Trophoblast cell (in vitro differentiated cells and primary cell): ENCODE measurements at regions not wholly inside any gene's neighbourhood (a gene's known extent, or its start where the extent isn't known, plus 50 kb on each side); places are given as distances from the start of the nearest gene placed in this dataset.
"Not testable (repeated sequence)": the region's sequence is repeated elsewhere in the genome, so short reads cannot be mapped to it uniquely, and the experiment has no call there.

Experiments used
- DNase-seq, 2 donors: peaks; one replicate each; pipeline ENCODE4 v3.0.0-alpha.2; 2016
- H2AFZ ChIP-seq: 2 replicates; pipeline ENCODE4 v1.6.1; 2013; ENCODE audit warnings: low read length, moderate library complexity, mild to moderate bottlenecking; ENCODE audit not compliant: insufficient read depth, poor library complexity
- H2AK5ac ChIP-seq: 2 replicates; pipeline ENCODE4 v1.6.1; 2013; ENCODE audit warnings: mild to moderate bottlenecking, low read length
- H2BK120ac ChIP-seq: 2 replicates; pipeline ENCODE4 v1.6.1; 2013; ENCODE audit warnings: low read length, mild to moderate bottlenecking, moderate library complexity; ENCODE audit not compliant: insufficient read depth, poor library complexity
- H2BK12ac ChIP-seq: 2 replicates; pipeline ENCODE4 v1.6.1; 2013; ENCODE audit warnings: mild to moderate bottlenecking, low read length, moderate library complexity
- H2BK5ac ChIP-seq: 2 replicates; pipeline ENCODE4 v1.6.1; 2013; ENCODE audit warnings: low read length, low read depth, moderate library complexity, mild to moderate bottlenecking; ENCODE audit not compliant: poor library complexity
- H3K14ac ChIP-seq: 2 replicates; pipeline ENCODE4 v1.6.1; 2013; ENCODE audit warnings: mild to moderate bottlenecking, low read length
- H3K18ac ChIP-seq: 2 replicates; pipeline ENCODE4 v1.6.1; 2013; ENCODE audit warnings: mild to moderate bottlenecking, low read length
- H3K23ac ChIP-seq: 2 replicates; pipeline ENCODE4 v1.6.1; 2013; ENCODE audit warnings: low read length
- H3K27ac ChIP-seq: 2 replicates; pipeline ENCODE4 v1.5.1; 2013; ENCODE audit warnings: low read depth, mild to moderate bottlenecking, inconsistent platforms, low read length, moderate library complexity
- H3K27me3 ChIP-seq: 2 replicates; pipeline ENCODE4 v1.6.1; 2013; ENCODE audit warnings: inconsistent platforms, mild to moderate bottlenecking, low read length, moderate library complexity; ENCODE audit not compliant: insufficient read depth
- H3K36me3 ChIP-seq, 2 experiments: 1 replicate in 1 of 2; 2 replicates in 1 of 2; pipeline ENCODE4 v1.6.1; 2013; ENCODE audit warnings: low read length in 2 of 2, mild to moderate bottlenecking in 2 of 2, moderate library complexity in 1 of 2; ENCODE audit not compliant: insufficient read depth in 2 of 2, control insufficient read depth in 1 of 2
- H3K4ac ChIP-seq: 2 replicates; pipeline ENCODE4 v1.6.1; 2013; ENCODE audit warnings: low read depth, mild to moderate bottlenecking, low read length, moderate library complexity
- H3K4me1 ChIP-seq, 2 experiments: 1 replicate in 1 of 2; 2 replicates in 1 of 2; pipeline ENCODE4 v1.6.1; 2013; ENCODE audit warnings: low read length in 2 of 2, mild to moderate bottlenecking in 2 of 2, moderate library complexity in 1 of 2; ENCODE audit not compliant: insufficient read depth in 2 of 2, control insufficient read depth in 1 of 2
- H3K4me2 ChIP-seq: 2 replicates; pipeline ENCODE4 v1.6.1; 2013; ENCODE audit warnings: inconsistent platforms, mild to moderate bottlenecking, low read length, moderate library complexity
- H3K4me3 ChIP-seq: 2 replicates; pipeline ENCODE4 v1.5.1; 2013; ENCODE audit warnings: mild to moderate bottlenecking, low read depth, low read length, inconsistent platforms
- H3K79me1 ChIP-seq: one replicate; pipeline ENCODE4 v1.6.1; 2013; ENCODE audit warnings: low read length
- H3K79me2 ChIP-seq: 2 replicates; pipeline ENCODE4 v1.6.1; 2013; ENCODE audit warnings: low read length, mild to moderate bottlenecking; ENCODE audit not compliant: control insufficient read depth, insufficient read depth, poor library complexity
- H3K9ac ChIP-seq: 2 replicates; pipeline ENCODE4 v1.6.1; 2013; ENCODE audit warnings: mild to moderate bottlenecking, low read length
- H3K9me3 ChIP-seq: 2 replicates; pipeline ENCODE4 v1.6.1; 2013; ENCODE audit warnings: low read depth, mild to moderate bottlenecking, control low read depth, inconsistent platforms, low read length; ENCODE audit not compliant: insufficient read depth
- H4K12ac ChIP-seq: 2 replicates; pipeline ENCODE4 v1.6.1; 2013; ENCODE audit warnings: low read depth, mild to moderate bottlenecking, low read length, moderate library complexity
- H4K8ac ChIP-seq: 2 replicates; pipeline ENCODE4 v1.6.1; 2013; ENCODE audit warnings: low read depth, mild to moderate bottlenecking, low read length, moderate library complexity
- H4K91ac ChIP-seq: one replicate; pipeline ENCODE4 v1.6.1; 2013; ENCODE audit warnings: low read depth, mild to moderate bottlenecking, low read length, moderate library complexity
- WGBS: extraction: QIAGEN DNeasy Blood & Tissue Kit; methylation state at CpG from one replicate; pipeline ENCODE4 v1.1.7; 2013; ENCODE audit warnings: missing lambda C conversion rate; ENCODE audit not compliant: insufficient read length, insufficient coverage; ENCODE audit errors: extremely low coverage; 5-methylcytosine and 5-hydroxymethylcytosine counted together

DNA sequence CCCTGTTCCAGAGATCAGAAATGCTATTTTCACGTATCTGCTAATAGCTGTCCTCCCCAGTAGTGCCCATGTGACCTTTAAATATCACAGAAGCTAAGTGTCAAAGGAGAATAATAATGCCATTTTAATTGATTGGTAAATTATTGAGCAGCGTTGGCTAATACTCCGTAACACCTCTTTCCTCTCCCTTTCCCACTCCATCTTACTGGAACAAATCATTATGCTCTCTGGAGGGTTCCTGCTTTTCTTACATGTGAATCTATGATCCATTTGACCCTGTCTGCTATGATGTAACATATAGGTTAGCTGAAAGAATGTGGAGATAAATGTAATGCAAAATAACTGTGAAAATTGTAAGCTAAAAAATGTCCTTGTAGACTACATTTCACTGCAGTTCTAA is 383.6 kb upstream of the GYPC start:
- Histone ChIP-seq H3K27me3 (no peaks in the 10 kb centered on the region), H2BK120ac (no peak overlapping the region), H3K4me2 (no peak overlapping the region), H4K91ac (no peak overlapping the region), H3K4me3 (no peak overlapping the region), H3K9ac (no peak overlapping the region), H3K4me1 (no peaks in the 10 kb centered on the region), H2BK5ac (no peak overlapping the region), H2BK12ac (no peak overlapping the region), H3K9me3 (no peaks in the 10 kb centered on the region), H2AK5ac (no peak overlapping the region), H3K79me2 (no peaks in the 10 kb centered on the region), H3K36me3 (no peaks in the 10 kb centered on the region), H4K8ac (no peak overlapping the region), H3K23ac (no peak overlapping the region), H3K18ac (no peak overlapping the region), H3K14ac (no peak overlapping the region), H2AFZ (no peak overlapping the region), H3K79me1 (no peaks in the 10 kb centered on the region), H3K27ac (no peak overlapping the region), H4K12ac (no peak overlapping the region), H3K4ac (no peak overlapping the region)
- WGBS, result no CpG with 5 or more reads among the region's 3 CpGs
- DNase-seq, result no peak

DNA sequence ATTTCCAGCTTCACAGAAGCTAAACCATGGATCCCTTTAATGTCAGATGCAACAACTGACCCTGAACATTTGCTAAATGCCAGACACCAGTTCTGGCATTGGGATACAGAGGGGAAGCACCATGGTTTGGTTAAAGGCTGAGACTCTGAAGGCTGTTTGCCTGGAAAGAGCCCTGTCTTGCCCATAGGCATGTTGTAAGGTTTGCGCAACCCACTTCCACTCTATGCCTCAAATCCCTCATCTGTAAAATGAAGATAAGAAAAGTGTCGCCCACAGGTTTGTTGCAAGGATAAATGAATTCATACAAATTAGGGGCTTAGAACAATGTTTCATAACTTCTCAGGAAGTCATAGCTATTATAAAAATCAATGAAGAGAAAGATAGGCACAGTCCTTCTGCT is 380.9 kb upstream of the GYPC start:
- Histone ChIP-seq H3K79me1 (no peaks in the 10 kb centered on the region), H3K9me3 (no peaks in the 10 kb centered on the region), H3K4me1 (no peaks in the 10 kb centered on the region), H3K4me3 (no peak overlapping the region), H3K14ac (no peak overlapping the region), H3K36me3 (no peaks in the 10 kb centered on the region), H4K12ac (no peak overlapping the region), H3K79me2 (no peaks in the 10 kb centered on the region), H2AFZ (no peak overlapping the region), H3K9ac (no peak overlapping the region), H3K23ac (no peak overlapping the region), H3K18ac (no peak overlapping the region), H3K4me2 (no peak overlapping the region), H2AK5ac (no peak overlapping the region), H2BK120ac (no peak overlapping the region), H3K27ac (no peak overlapping the region), H3K4ac (no peak overlapping the region), H4K91ac (no peak overlapping the region), H3K27me3 (no peaks in the 10 kb centered on the region), H2BK12ac (no peak overlapping the region), H2BK5ac (no peak overlapping the region), H4K8ac (no peak overlapping the region)
- no CpG with 5 or more reads among the region's 2 CpGs for WGBS
- no peak for DNase-seq

DNA sequence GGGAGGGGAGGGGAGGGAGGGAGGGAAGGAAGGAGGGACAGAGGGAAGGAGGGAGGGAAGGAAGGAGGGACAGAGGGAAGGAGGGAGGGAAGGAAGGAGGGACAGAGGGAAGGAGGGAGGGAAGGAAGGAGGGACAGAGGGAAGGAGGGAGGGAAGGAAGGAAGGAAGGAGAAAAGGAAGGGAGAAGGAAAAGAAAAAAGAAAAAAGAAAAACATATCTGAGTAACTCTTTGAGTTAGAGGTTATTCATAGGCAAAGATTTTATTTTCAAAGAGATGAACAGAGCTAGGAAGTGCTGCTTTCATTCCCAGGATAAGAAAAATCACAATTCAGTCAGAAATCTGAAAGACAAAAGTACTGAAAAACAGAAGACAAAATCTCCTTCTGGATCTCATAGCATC is 379.7 kb upstream of the GYPC start:
- not testable (repeated sequence) for H3K14ac ChIP-seq, H3K36me3 ChIP-seq, H3K9me3 ChIP-seq, H3K27ac ChIP-seq, H3K23ac ChIP-seq, H2BK12ac ChIP-seq, H3K4me3 ChIP-seq, H3K79me2 ChIP-seq, DNase-seq, H2BK120ac ChIP-seq, H3K4me1 ChIP-seq, H4K12ac ChIP-seq, H4K91ac ChIP-seq, H3K18ac ChIP-seq, H2AK5ac ChIP-seq, H3K9ac ChIP-seq, H4K8ac ChIP-seq, H3K4ac ChIP-seq, H2BK5ac ChIP-seq, H2AFZ ChIP-seq, H3K27me3 ChIP-seq, H3K79me1 ChIP-seq, H3K4me2 ChIP-seq

DNA sequence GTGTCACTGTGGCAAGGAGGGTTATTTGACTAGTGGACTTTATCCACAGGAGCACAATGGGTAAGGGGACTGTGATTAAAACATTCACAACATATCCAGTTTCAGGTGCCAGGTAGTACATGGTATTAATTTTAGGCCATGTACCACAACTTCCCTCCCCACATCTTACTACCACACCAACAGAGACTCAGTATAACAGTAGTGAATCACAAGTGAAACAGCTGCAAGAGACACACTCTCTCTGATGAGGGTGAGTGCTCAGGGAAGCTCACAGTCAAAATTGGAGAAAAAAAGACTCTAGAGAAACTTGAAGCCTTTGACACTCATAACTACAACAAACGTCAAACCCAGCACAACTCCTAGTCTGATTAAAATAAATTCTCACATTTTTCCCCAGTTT is 367.6 kb upstream of the GYPC start:
- Histone ChIP-seq H3K4me3 (no peak overlapping the region), H2AFZ (no peak overlapping the region), H2BK120ac (no peak overlapping the region), H3K4me2 (no peak overlapping the region), H3K4ac (no peak overlapping the region), H4K12ac (no peak overlapping the region), H3K9ac (no peak overlapping the region), H3K23ac (no peak overlapping the region), H3K14ac (no peak overlapping the region), H2BK12ac (no peak overlapping the region), H4K8ac (no peak overlapping the region), H4K91ac (no peak overlapping the region), H3K27me3 (no peaks in the 10 kb centered on the region), H3K79me1 (no peaks in the 10 kb centered on the region), H3K4me1 (no peaks in the 10 kb centered on the region), H3K36me3 (no peaks in the 10 kb centered on the region), H2BK5ac (no peak overlapping the region), H2AK5ac (no peak overlapping the region), H3K79me2 (no peaks in the 10 kb centered on the region), H3K27ac (no peak overlapping the region), H3K18ac (no peak overlapping the region), H3K9me3 (no peaks in the 10 kb centered on the region)
- WGBS, result no CpG with 5 or more reads among the region's 1 CpG
- DNase-seq, result no peak

DNA sequence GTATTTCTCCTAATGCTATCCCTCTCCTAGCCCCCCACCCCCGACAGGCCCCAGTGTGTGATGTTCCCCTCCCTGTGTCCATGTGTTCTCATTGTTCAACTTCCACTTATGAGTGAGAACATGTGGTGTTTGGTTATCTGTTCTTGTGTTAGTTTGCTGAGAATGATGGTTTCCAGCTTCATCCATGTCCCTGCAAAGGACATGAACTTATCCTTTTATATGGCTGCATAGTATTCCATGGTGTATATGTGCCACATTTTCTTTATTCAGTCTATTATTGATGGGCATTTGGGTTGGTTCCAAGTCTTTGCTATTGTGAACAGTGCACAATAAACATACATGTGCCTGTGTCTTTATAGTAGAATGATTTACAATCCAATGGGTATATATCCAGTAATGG is 362.0 kb upstream of the GYPC start:
- not testable (repeated sequence) for H3K18ac ChIP-seq, DNase-seq, H3K4ac ChIP-seq, H2BK120ac ChIP-seq, H3K4me3 ChIP-seq, H3K79me2 ChIP-seq, H2AFZ ChIP-seq, H3K36me3 ChIP-seq, H4K8ac ChIP-seq, H2AK5ac ChIP-seq, H3K23ac ChIP-seq, H3K4me1 ChIP-seq, H3K9ac ChIP-seq, H3K79me1 ChIP-seq, H3K9me3 ChIP-seq, H3K4me2 ChIP-seq, H3K14ac ChIP-seq, H3K27me3 ChIP-seq, H4K12ac ChIP-seq, H2BK12ac ChIP-seq, H3K27ac ChIP-seq, H4K91ac ChIP-seq, H2BK5ac ChIP-seq
- WGBS, result no CpG with 5 or more reads among the region's 1 CpG
